ENCODE measurements at regions not wholly inside any gene's neighbourhood (a gene's known extent, or its start where the extent isn't known, plus 50 kb on each side); places are given as distances from the start of the nearest gene placed in this dataset.

DNA sequence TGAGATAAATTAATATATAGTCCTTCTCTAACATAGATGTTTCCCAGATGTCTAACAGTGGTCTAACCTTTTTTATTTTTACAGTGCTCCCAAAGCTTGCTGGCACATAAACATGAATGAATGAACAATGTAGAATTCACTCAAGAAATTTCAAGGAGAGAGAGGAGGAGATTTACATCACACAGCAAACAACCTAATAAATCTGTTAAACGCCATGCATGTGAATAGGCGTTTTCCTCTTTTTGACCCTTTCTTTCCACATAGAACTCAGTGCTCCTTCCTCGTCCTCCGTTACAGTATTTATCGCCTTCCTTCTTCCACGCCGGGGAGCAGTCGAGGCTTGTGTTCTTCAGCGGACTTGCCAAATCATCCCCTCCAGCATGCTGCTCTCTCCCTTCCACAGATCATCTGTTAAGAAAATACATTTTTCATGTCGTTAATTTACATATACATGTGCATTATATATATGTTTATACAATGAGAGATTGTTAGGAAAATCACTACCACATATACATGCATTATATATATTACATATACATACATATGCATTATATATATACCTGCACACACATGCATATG, 93.0 kb downstream of the SLC35B3 start:
- no CpG with 5 or more reads among the region's 10 CpGs for WGBS (ENCODE audit: extremely low coverage, insufficient read length, low lambda C conversion rate)

More for the DNA sequence above, 93.0 kb downstream of the SLC35B3 start:
- no peak overlapping the region for H2BK15ac ChIP-seq (ENCODE audit: low read depth, low read length)
- no peaks in the 10 kb centered on the region for H3K79me1 ChIP-seq (ENCODE audit: insufficient read depth, low read depth, low read length, poor library complexity, severe bottlenecking)
- TF ChIP-seq, protein P1, sequence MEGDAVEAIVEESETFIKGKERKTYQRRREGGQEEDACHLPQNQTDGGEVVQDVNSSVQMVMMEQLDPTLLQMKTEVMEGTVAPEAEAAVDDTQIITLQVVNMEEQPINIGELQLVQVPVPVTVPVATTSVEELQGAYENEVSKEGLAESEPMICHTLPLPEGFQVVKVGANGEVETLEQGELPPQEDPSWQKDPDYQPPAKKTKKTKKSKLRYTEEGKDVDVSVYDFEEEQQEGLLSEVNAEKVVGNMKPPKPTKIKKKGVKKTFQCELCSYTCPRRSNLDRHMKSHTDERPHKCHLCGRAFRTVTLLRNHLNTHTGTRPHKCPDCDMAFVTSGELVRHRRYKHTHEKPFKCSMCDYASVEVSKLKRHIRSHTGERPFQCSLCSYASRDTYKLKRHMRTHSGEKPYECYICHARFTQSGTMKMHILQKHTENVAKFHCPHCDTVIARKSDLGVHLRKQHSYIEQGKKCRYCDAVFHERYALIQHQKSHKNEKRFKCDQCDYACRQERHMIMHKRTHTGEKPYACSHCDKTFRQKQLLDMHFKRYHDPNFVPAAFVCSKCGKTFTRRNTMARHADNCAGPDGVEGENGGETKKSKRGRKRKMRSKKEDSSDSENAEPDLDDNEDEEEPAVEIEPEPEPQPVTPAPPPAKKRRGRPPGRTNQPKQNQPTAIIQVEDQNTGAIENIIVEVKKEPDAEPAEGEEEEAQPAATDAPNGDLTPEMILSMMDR (conservative IDR thresholded peaks at IDR 0.05), result no peak
- no peak overlapping the region for H3K4me2 ChIP-seq (ENCODE audit: insufficient read depth, insufficient read length, low read length)
- H3K4me1 Mint-ChIP-seq, result peaks cover 0 to 4% of the 10 kb centered on the region in 2 experiments; a peak in 1 of 4 replicates
- no peak overlapping the region for H3K9ac ChIP-seq (ENCODE audit: extremely low read depth, insufficient read length, low read length)
- no peak overlapping the region for H2AK5ac ChIP-seq (ENCODE audit: insufficient read length, low read length)
- DNase-seq, result no peak
- no peak overlapping the region for H2AFZ ChIP-seq (ENCODE audit: low read length)
- H4K8ac ChIP-seq (replicated peaks; ENCODE audit: insufficient read length, low read depth, low read length), result no peak overlapping the region
- peaks cover 3 to 11% of the 10 kb centered on the region in 2 experiments for H3K9me3 Mint-ChIP-seq
- H2BK12ac ChIP-seq (ENCODE audit: insufficient read length, low read depth, low read length), result no peak overlapping the region
- H4K20me1 ChIP-seq (ENCODE audit: control insufficient read depth, insufficient read depth, insufficient read length), result no peaks in the 10 kb centered on the region
- H3K14ac ChIP-seq (ENCODE audit: insufficient read depth, low read length), result no peak overlapping the region
- H3K27me3 ChIP-seq (ENCODE audit: insufficient read depth, low read length), result no peaks in the 10 kb centered on the region
- H3T11ph ChIP-seq (ENCODE audit: low read length), result no peak overlapping the region
- no peak overlapping the region for H2BK5ac ChIP-seq (ENCODE audit: insufficient read length, low read length)
- H3K23ac ChIP-seq (ENCODE audit: insufficient read length, low read depth, low read length), result no peak overlapping the region
- H3K18ac ChIP-seq (ENCODE audit: insufficient read length, low read depth, low read length), result no peak overlapping the region
- H4K5ac ChIP-seq (ENCODE audit: insufficient read length, low read depth, low read length), result no peak overlapping the region
- H3K79me2 ChIP-seq (ENCODE audit: insufficient read depth, low read length), result no peaks in the 10 kb centered on the region
- no peak overlapping the region for H3K27ac ChIP-seq (ENCODE audit: insufficient read length, low read depth, low read length)
- no peak overlapping the region for H2BK120ac ChIP-seq (ENCODE audit: low read depth, low read length, poor library complexity, severe bottlenecking)
- peaks cover 2 to 5% (median 3%) of the 10 kb centered on the region in 3 experiments; a peak in 4 of 7 replicates for H3K36me3 Mint-ChIP-seq (ENCODE audit: insufficient read depth in 1 of 3, low read depth in 3 of 3)
- H3K56ac ChIP-seq (ENCODE audit: insufficient read length, low read depth, low read length), result no peak overlapping the region
- H3K4me1 ChIP-seq (ENCODE audit: insufficient read depth, low read length), result no peaks in the 10 kb centered on the region
- no peaks in the 10 kb centered on the region for H3K9me3 ChIP-seq (ENCODE audit: control insufficient read depth, low read depth, low read length)
- H3K4me3 Mint-ChIP-seq, result no peak overlapping the region
- H3K23me2 ChIP-seq (ENCODE audit: insufficient read length, low read depth, low read length, poor library complexity, severe bottlenecking), result no peaks in the 10 kb centered on the region
- no peak overlapping the region for H3K4ac ChIP-seq (ENCODE audit: low read depth, low read length)
- no peaks in the 10 kb centered on the region for H3K27me3 Mint-ChIP-seq (ENCODE audit: low read depth)
- no peak overlapping the region for H4K91ac ChIP-seq (ENCODE audit: insufficient read length, low read depth, low read length)
- no peak overlapping the region for H2BK20ac ChIP-seq (ENCODE audit: low read depth, low read length, poor library complexity, severe bottlenecking)
- no peak overlapping the region for H3K27ac Mint-ChIP-seq

Measured in H9 (cell line).